GM23248 (cell line): ENCODE measurements at regions not wholly inside any gene's neighbourhood (a gene's known extent, or its start where the extent isn't known, plus 50 kb on each side); places are given as distances from the start of the nearest gene placed in this dataset.

Experiments used
- EZH2 ChIP-seq: fragments of 200-600 bp; sonication (generic); IDR thresholded peaks from 2 replicates; pipeline ENCODE4 v1.6.1; 2018; ENCODE audit warnings: antibody characterized with exemption, mild to moderate bottlenecking; ENCODE audit not compliant: insufficient read depth, poor library complexity, severe bottlenecking
- EZH2phosphoT487 ChIP-seq: fragments of 200-600 bp; sonication (generic); IDR thresholded peaks from 2 replicates; pipeline ENCODE4 v1.6.1; 2018; ENCODE audit warnings: antibody characterized with exemption, moderate library complexity, mild to moderate bottlenecking, low read depth; ENCODE audit not compliant: insufficient read depth

DNA sequence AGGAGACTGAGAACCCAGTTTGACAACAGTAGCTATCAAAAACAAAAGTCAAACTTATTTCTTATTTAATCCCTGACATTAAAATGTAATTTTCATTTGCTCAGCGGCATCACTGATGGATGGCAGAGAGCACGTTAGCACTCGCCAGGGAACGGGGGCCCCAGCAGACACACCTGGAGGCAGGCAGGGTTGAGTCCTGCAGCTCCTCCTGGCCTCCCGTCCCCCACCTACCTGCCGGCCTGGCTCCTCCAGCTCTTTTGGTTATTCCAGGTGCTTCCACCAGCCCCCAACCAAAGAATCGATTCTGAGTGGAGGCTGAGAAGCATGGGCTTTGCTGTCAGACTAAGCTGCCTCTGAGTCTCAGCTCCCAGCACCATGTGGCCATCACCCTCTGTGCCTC lies 113.6 kb downstream of the PHETA1 start:
- no peak for TF ChIP-seq EZH2
- TF ChIP-seq EZH2phosphoT487: no peak
